Keratinocyte (primary cell): ENCODE measurements at regions not wholly inside any gene's neighbourhood (a gene's known extent, or its start where the extent isn't known, plus 50 kb on each side); places are given as distances from the start of the nearest gene placed in this dataset.

ENCODE experiments used
- DNase-seq: peaks from one replicate; pipeline ENCODE4 v3.0.0-alpha.2; 2011; ENCODE audit warnings: low read depth, missing footprints, low spot score
- FAIRE-seq: peaks from 2 replicates; lab custom pipeline; 2011; peaks lifted over from hg19 to GRCh38; lab: Jason Lieb, UNC
- H2AFZ ChIP-seq: 2 replicates; pipeline ENCODE4 v1.6.0; 2012; ENCODE audit warnings: low read length, control low read depth, inconsistent platforms; ENCODE audit not compliant: control insufficient read depth
- H3K27ac ChIP-seq: 2 replicates; pipeline ENCODE4 v1.5.1; 2011; ENCODE audit warnings: low read length; ENCODE audit not compliant: control insufficient read depth, insufficient read depth
- H3K27me3 ChIP-seq: 3 replicates; pipeline ENCODE4 v1.6.0; 2011; ENCODE audit warnings: low read length; ENCODE audit not compliant: control insufficient read depth, insufficient read depth; ENCODE audit errors: extremely low read depth
- H3K36me3 ChIP-seq, 2 experiments: 2 replicates in 1 of 2; 3 replicates in 1 of 2; pipeline ENCODE4 v1.5.1; 2011; ENCODE audit warnings: low read length in 2 of 2, mild to moderate bottlenecking in 1 of 2; ENCODE audit not compliant: control insufficient read depth in 2 of 2, insufficient read depth in 2 of 2; ENCODE audit errors: extremely low read depth in 1 of 2
- H3K4me1 ChIP-seq: 3 replicates; pipeline ENCODE4 v1.5.1; 2011; ENCODE audit warnings: low read length; ENCODE audit not compliant: control insufficient read depth, insufficient read depth; ENCODE audit errors: extremely low read depth
- H3K4me2 ChIP-seq: 3 replicates; pipeline ENCODE4 v1.6.0; 2011; ENCODE audit warnings: low read depth, low read length; ENCODE audit not compliant: control insufficient read depth, insufficient read depth; ENCODE audit errors: extremely low read depth
- H3K4me3 ChIP-seq, 3 experiments: fragments of 200-600 bp in 1 of 3; sonication (generic) in 1 of 3; 2 replicates in 2 of 3; 3 replicates in 1 of 3; pipeline ENCODE4 v1.5.1; 2011 to 2016; ENCODE audit warnings: low read length in 3 of 3, mild to moderate bottlenecking in 3 of 3, control low read depth in 2 of 3, inconsistent platforms in 1 of 3, low read depth in 1 of 3, mixed read lengths in 1 of 3, mixed run types in 1 of 3, moderate library complexity in 1 of 3; ENCODE audit not compliant: control insufficient read depth in 2 of 3, insufficient read depth in 2 of 3; ENCODE audit errors: extremely low read depth in 1 of 3
- H3K79me2 ChIP-seq: 2 replicates; pipeline ENCODE4 v1.6.0; 2012; ENCODE audit warnings: low read length; ENCODE audit not compliant: control insufficient read depth, insufficient read depth
- H3K9ac ChIP-seq: 3 replicates; pipeline ENCODE4 v1.6.0; 2011; ENCODE audit warnings: low read length; ENCODE audit not compliant: control insufficient read depth, insufficient read depth; ENCODE audit errors: extremely low read depth
- H3K9me1 ChIP-seq: 3 replicates; pipeline ENCODE4 v1.6.0; 2011; ENCODE audit warnings: low read length; ENCODE audit not compliant: control insufficient read depth, insufficient read depth; ENCODE audit errors: extremely low read depth
- H3K9me3 ChIP-seq: 2 replicates; pipeline ENCODE4 v1.5.1; 2012; ENCODE audit warnings: low read depth, low read length; ENCODE audit not compliant: control insufficient read depth
- H4K20me1 ChIP-seq: 3 replicates; pipeline ENCODE4 v1.6.0; 2011; ENCODE audit warnings: low read length; ENCODE audit not compliant: control insufficient read depth, insufficient read depth; ENCODE audit errors: extremely low read depth
- EZH2 ChIP-seq: IDR thresholded peaks from one replicate; pipeline ENCODE4 v1.6.1; 2012; ENCODE audit warnings: inconsistent platforms, mild to moderate bottlenecking, low read length, moderate library complexity
- dilution Hi-C: fragments of 300-500 bp; cut with MboI; formaldehyde crosslinking; loops from one replicate; pipeline ENCODE4 v1.7.0; 2020; ENCODE audit warnings: low sequenced_read_pairs; ENCODE audit not compliant: extremely low pct_ligation_motif_present
- TF ChIP-seq, protein P1 (sequence below), 3 experiments: IDR thresholded peaks in 1 of 3; conservative IDR thresholded peaks in 1 of 3; optimal IDR thresholded peaks in 1 of 3; 2 replicates in 2 of 3; 3 replicates in 1 of 3; pipeline versions ENCODE3 to v1.5.1; 2011; ENCODE audit warnings: low read length in 3 of 3, mild to moderate bottlenecking in 3 of 3, moderate library complexity in 2 of 3, control low read depth in 1 of 3, inconsistent platforms in 1 of 3; ENCODE audit not compliant: insufficient read depth in 2 of 3; ENCODE audit errors: extremely low read depth in 1 of 3

DNA sequence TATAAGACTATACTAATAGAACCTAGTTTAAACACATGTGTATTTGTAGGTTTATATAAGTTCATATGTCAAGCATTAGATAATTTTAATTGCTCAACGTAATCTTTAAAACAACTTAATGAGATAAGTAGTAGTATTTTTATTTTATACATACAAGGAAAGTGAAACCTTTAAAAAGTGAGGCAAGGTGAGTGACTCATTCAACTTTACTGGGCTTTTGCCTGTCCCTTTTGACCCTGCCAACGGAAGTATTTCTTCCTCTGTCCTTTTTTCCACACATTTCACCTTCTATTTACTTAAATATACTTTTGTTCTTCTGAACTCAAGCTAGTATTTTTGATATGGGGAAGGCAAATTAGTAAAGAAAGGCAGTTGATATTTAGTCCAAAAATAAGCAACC, 78.5 kb downstream of the KBTBD8 start:
- Histone ChIP-seq H2AFZ (no peak overlapping the region), H3K27me3 (no peaks in the 10 kb centered on the region), H4K20me1 (no peaks in the 10 kb centered on the region), H3K4me2 (no peak overlapping the region), H3K9me1 (no peaks in the 10 kb centered on the region), H3K9me3 (no peaks in the 10 kb centered on the region), H3K79me2 (no peaks in the 10 kb centered on the region), H3K4me3 (no peak overlapping the region), H3K9ac (no peak overlapping the region), H3K36me3 (no peaks in the 10 kb centered on the region), H3K4me1 (no peaks in the 10 kb centered on the region), H3K27ac (no peak overlapping the region)
- no peak for FAIRE-seq
- TF ChIP-seq EZH2, result no peak
- TF ChIP-seq, protein P1, sequence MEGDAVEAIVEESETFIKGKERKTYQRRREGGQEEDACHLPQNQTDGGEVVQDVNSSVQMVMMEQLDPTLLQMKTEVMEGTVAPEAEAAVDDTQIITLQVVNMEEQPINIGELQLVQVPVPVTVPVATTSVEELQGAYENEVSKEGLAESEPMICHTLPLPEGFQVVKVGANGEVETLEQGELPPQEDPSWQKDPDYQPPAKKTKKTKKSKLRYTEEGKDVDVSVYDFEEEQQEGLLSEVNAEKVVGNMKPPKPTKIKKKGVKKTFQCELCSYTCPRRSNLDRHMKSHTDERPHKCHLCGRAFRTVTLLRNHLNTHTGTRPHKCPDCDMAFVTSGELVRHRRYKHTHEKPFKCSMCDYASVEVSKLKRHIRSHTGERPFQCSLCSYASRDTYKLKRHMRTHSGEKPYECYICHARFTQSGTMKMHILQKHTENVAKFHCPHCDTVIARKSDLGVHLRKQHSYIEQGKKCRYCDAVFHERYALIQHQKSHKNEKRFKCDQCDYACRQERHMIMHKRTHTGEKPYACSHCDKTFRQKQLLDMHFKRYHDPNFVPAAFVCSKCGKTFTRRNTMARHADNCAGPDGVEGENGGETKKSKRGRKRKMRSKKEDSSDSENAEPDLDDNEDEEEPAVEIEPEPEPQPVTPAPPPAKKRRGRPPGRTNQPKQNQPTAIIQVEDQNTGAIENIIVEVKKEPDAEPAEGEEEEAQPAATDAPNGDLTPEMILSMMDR (optimal IDR thresholded peaks at IDR 0.05 in 1 of 3, IDR thresholded peaks at IDR 0.05 in 1 of 3, conservative IDR thresholded peaks at IDR 0.05 in 1 of 3; ENCODE audit: extremely low read depth in 1 of 3, insufficient read depth in 2 of 3, low read length in 3 of 3), result no peak
- dilution Hi-C loops, result no loop called here
- DNase-seq, result no peak

DNA sequence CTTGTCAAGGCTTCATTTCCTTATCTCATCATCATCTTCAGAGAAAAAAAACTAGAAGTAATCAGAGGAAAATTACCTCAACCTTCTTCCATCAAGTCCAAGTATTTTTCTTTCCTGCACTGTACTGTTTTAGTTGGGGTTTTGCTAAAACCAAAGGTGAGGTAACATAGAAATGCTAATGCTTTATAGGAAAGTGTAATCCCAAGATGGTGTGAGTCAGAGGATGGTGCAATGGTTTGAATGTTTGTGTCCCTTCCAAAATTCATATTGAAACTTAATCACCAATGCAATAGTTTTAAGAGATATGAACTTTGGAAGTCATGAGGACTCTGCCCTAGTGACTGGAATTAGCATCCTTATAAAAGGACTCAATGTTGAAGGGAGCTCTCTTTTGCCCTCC, 79.5 kb downstream of the KBTBD8 start:
- no peaks in the 10 kb centered on the region for H3K27me3 ChIP-seq
- no peaks in the 10 kb centered on the region for H3K4me1 ChIP-seq
- no peak overlapping the region for H2AFZ ChIP-seq
- H3K27ac ChIP-seq, result no peak overlapping the region
- H3K9me1 ChIP-seq, result no peaks in the 10 kb centered on the region
- no peaks in the 10 kb centered on the region for H4K20me1 ChIP-seq
- no peak overlapping the region for H3K4me3 ChIP-seq
- DNase-seq (no peak), FAIRE-seq (no peak)
- TF ChIP-seq, protein P1 (optimal IDR thresholded peaks at IDR 0.05 in 1 of 3, IDR thresholded peaks at IDR 0.05 in 1 of 3, conservative IDR thresholded peaks at IDR 0.05 in 1 of 3; ENCODE audit: extremely low read depth in 1 of 3, insufficient read depth in 2 of 3, low read length in 3 of 3), result no peak
- no peak for TF ChIP-seq EZH2
- dilution Hi-C loops, result no loop called here
- H3K36me3 ChIP-seq, result no peaks in the 10 kb centered on the region
- peaks cover 6% of the 10 kb centered on the region for H3K9me3 ChIP-seq
- no peak overlapping the region for H3K4me2 ChIP-seq
- H3K9ac ChIP-seq, result no peak overlapping the region
- H3K79me2 ChIP-seq, result no peaks in the 10 kb centered on the region
